ENCODE measurements at regions not wholly inside any gene's neighbourhood (a gene's known extent, or its start where the extent isn't known, plus 50 kb on each side); places are given as distances from the start of the nearest gene placed in this dataset.

DNA sequence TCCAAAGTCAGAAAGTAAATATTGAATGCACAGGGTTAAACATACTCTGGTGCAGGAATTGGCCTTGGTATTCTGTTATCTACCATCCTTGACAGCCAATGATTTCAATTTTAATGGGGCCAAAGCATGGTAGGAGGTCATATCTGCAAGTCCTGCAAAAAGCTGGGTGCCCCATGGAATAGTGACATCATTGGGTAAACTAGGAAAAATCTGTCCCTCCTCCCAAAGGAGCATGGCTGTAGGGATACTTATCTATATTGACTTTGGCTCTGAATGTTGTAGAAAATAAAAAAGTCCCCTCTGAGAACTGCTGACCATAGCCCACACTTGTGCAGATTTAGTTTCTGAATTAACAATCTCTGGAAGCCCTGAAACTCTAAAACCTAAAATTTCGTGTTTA lies 403.2 kb upstream of the SEL1L start:
- DNase-seq (ENCODE audit: low read depth), result no peak
- no peak overlapping the region for H3K4me3 ChIP-seq (replicated peaks; ENCODE audit: low read depth, low read length)
- TF ChIP-seq, protein P1, sequence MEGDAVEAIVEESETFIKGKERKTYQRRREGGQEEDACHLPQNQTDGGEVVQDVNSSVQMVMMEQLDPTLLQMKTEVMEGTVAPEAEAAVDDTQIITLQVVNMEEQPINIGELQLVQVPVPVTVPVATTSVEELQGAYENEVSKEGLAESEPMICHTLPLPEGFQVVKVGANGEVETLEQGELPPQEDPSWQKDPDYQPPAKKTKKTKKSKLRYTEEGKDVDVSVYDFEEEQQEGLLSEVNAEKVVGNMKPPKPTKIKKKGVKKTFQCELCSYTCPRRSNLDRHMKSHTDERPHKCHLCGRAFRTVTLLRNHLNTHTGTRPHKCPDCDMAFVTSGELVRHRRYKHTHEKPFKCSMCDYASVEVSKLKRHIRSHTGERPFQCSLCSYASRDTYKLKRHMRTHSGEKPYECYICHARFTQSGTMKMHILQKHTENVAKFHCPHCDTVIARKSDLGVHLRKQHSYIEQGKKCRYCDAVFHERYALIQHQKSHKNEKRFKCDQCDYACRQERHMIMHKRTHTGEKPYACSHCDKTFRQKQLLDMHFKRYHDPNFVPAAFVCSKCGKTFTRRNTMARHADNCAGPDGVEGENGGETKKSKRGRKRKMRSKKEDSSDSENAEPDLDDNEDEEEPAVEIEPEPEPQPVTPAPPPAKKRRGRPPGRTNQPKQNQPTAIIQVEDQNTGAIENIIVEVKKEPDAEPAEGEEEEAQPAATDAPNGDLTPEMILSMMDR (IDR thresholded peaks at IDR 0.05; ENCODE audit: low read length, missing control alignments), result no peak

DNA sequence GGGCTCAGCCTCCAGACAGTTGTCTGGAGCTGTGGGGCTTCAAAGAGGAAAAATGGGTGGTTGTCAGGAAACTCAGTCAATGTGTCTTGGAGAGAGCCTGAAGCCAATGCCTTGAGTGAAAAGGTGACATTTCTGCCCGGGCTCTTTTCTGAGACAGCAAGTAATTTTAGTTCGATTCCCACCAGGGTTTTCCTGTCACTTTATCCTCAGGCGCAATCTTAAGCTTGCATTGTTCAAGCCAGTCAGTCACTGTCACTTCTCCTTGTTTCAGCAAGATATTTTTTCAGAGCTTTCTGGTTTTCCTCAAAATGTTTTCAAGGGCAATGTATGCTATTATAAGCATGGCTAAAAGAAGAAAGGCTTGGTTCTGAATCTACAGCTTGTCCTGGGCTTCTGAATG lies 404.7 kb upstream of the SEL1L start:
- TF ChIP-seq, protein P1 (IDR thresholded peaks at IDR 0.05; ENCODE audit: low read length, missing control alignments), result no peak
- H3K4me3 ChIP-seq (replicated peaks; ENCODE audit: low read depth, low read length), result no peak overlapping the region
- no peak for DNase-seq (ENCODE audit: low read depth)

DNA sequence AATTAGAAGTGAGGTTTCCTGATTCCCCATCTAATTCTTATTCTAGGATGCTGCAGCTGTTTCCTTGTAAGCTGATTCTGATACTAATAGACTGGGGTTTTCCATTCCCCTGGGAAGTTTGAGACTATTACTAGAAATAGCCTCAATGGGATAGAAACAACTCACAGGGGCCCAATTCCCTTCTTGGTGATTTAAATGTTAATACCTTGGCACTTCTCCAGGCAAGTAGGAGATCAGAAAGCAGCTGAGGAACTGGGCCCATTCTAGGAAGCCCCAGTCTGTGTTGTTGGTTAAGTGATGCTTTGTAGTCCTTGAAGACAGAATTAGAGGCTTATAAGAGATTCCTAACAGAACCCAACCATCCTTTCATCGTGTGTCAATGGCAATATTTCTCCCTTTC lies 407.0 kb upstream of the SEL1L start:
- TF ChIP-seq, protein P1 (IDR thresholded peaks at IDR 0.05; ENCODE audit: low read length, missing control alignments), result no peak
- DNase-seq (ENCODE audit: low read depth), result no peak
- H3K4me3 ChIP-seq (replicated peaks; ENCODE audit: low read depth, low read length), result no peak overlapping the region

DNA sequence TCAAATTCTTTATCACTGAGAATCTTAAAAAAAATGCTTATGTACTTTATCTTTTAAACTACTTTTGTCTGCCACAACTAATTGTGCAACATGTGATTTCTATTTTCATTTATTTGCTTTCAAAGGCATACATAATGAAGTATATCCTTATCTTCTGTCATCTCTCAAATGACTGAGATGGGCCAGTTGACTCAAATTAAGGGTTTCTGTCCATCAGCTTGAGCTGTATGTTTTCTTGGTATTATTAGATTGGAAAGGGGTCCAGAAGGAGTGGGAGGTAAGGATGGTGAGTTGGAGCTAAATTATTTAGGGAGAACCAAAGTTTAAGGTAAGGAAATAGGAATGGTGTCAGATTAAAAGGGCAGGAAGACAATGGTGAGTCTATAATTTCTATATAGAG lies 408.4 kb upstream of the SEL1L start:
- TF ChIP-seq, protein P1 (IDR thresholded peaks at IDR 0.05; ENCODE audit: low read length, missing control alignments), result no peak
- no peak overlapping the region for H3K4me3 ChIP-seq (replicated peaks; ENCODE audit: low read depth, low read length)
- DNase-seq (ENCODE audit: low read depth), result no peak

DNA sequence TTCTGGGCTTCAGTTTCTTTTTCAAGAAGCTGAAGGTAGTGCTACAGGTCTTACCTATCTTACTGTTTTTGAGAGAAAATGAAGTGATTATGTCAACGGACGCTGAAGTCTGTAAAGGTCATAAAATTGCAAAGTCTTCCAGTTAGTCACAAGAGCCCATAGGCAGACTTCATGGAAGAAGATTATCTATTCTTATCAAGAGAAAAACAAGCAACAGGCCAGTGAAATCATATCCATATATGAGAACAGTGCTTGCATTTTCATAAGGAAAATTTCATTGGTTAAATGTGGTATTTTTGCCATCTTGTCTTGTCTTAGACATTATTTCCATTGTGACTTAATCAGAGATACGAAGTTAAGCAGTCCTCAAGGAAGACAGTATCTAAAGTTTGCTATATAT lies 412.7 kb upstream of the SEL1L start:
- peak; percentile 1 for DNase-seq (ENCODE audit: low read depth)
- TF ChIP-seq, protein P1 (IDR thresholded peaks at IDR 0.05; ENCODE audit: low read length, missing control alignments), result no peak
- no peak overlapping the region for H3K4me3 ChIP-seq (replicated peaks; ENCODE audit: low read depth, low read length)

DNA sequence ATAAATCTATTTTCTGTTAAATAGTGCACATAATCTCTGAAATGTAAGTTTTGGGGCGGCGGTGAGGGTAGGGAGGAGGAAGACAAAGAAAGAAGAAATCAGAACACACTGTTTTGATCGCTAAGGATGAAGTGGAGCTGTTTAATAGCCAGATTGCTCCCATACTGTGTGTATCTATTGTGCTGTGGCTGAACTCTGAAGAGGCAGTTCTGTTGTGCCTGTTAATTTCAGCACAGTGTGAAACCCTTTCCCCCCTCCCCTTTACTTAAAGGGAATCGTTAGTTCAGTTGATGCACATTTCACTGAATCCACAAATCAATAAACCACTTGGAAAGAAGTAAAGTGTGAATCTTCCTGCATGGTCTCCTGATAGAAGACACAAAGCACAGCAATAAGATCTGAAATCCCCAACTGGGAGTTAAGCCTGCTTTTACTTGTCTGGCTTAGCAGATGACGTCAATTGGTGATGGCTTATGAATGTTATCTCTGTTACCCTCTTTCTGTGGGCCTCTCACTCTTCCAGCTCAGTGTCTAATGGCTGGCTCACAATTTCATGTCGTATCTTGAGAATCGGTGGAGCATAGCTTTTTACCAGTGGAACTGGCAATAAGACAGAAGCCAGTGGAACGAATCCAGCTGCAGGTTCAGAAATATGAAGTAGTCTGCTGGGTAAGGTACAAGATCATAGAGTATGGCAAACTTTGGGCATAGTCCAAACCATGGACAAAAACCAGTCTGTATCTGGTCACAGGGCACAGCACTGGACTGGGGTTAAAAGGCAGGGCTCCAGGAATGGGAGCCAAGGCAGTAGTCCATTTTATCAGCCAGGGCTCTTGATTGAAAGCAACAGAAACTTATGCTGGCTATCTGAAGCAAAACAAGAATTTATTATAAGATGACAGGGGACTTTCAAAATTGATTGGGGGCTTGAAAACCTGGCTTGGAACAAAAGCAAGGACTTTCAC lies 413.5 kb upstream of the SEL1L start:
- peak; percentile 52 for DNase-seq (ENCODE audit: low read depth)
- TF ChIP-seq, protein P1 (IDR thresholded peaks at IDR 0.05; ENCODE audit: low read length, missing control alignments), result no peak

DNA sequence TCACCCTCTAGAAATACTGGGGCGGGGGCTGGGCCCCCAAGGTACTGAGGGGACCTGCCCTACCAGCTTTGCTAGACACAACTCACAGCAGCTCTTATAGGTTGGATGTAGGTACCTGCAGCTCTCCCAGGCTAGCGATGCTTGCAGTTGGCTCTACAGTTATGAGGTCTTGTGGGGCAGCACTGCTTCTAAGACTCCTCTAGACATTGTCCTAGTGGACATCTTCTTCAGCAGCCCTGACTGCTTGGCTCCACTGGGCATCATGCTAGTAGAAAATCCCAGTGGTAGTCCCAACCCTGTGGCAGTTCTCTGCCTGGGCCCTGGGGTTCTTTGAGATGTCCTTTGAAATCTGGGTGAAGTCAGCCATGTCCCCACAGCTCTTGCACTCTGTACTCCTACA lies 419.3 kb upstream of the SEL1L start:
- TF ChIP-seq, protein P1 (IDR thresholded peaks at IDR 0.05; ENCODE audit: low read length, missing control alignments), result no peak
- no peak for DNase-seq (ENCODE audit: low read depth)
- H3K4me3 ChIP-seq (replicated peaks; ENCODE audit: low read depth, low read length), result no peak overlapping the region

More for the DNA sequence above, 413.5 kb upstream of the SEL1L start:
- H3K4me3 ChIP-seq (replicated peaks; ENCODE audit: low read depth, low read length), result no peak overlapping the region

Data from fibroblast of pulmonary artery (primary cell).